K562 (cell line): ENCODE measurements at regions not wholly inside any gene's neighbourhood (a gene's known extent, or its start where the extent isn't known, plus 50 kb on each side); places are given as distances from the start of the nearest gene placed in this dataset.

Experiments used
- BRD4 ChIP-seq: fragments of 200-600 bp; sonication (generic); IDR thresholded peaks from 2 replicates; pipeline ENCODE4 v1.6.1; 2017; ENCODE audit warnings: inconsistent platforms
- BRF1 ChIP-seq: IDR thresholded peaks from 3 replicates; pipeline ENCODE4 v1.6.1; 2011; ENCODE audit warnings: borderline replicate concordance, mild to moderate bottlenecking; ENCODE audit not compliant: insufficient read length; ENCODE audit errors: extremely low read depth
- CSDE1 ChIP-seq, 2 experiments: fragments of 450-650 bp; IDR thresholded peaks; 2 replicates each; pipeline ENCODE4 v1.6.1; 2016; ENCODE audit warnings: mild to moderate bottlenecking in 1 of 2
- MECOM ChIP-seq: fragments of 250-450 bp; sonication (Bioruptor Pico); IDR thresholded peaks from 2 replicates; pipeline ENCODE4 v1.8.0; 2022; ENCODE audit warnings: inconsistent platforms
- SNIP1 ChIP-seq: fragments of 450-650 bp; IDR thresholded peaks from 2 replicates; pipeline ENCODE4 v1.7.1; 2017; ENCODE audit warnings: low read depth, mild to moderate bottlenecking
- ZNF318 ChIP-seq, 2 experiments: fragments of 450-650 bp; IDR thresholded peaks; 2 replicates each; pipeline ENCODE4 v1.6.1; 2016; ENCODE audit warnings: mild to moderate bottlenecking in 2 of 2, borderline replicate concordance in 1 of 2, low read depth in 1 of 2, moderate library complexity in 1 of 2
- ZNF324 ChIP-seq: fragments of 250-450 bp; sonication (Bioruptor Pico); IDR thresholded peaks from 2 replicates; pipeline ENCODE4 v1.4.0; 2020; ENCODE audit warnings: mild to moderate bottlenecking

GRCh38 chr1:90357995-90358394 lies 359.1 kb downstream of the BARHL2 start (continued):
- TF ChIP-seq ZNF318 (IDR thresholded peaks at IDR 0.05; ENCODE audit: borderline replicate concordance in 1 of 2, low read depth in 1 of 2) (no peak), BRF1 (no peak), BRD4 (no peak), CSDE1 (IDR thresholded peaks at IDR 0.05) (no peak), MECOM (CRISPR knock-in tag) (no peak), SNIP1 (no peak), ZNF324 (no peak)
